GM12801 (cell line): ENCODE measurements at regions not wholly inside any gene's neighbourhood (a gene's known extent, or its start where the extent isn't known, plus 50 kb on each side); places are given as distances from the start of the nearest gene placed in this dataset.

Source experiments
- TF ChIP-seq, protein P1 (sequence below): IDR thresholded peaks from one replicate; pipeline ENCODE4 v1.5.1; 2011; ENCODE audit warnings: control low read depth; ENCODE audit not compliant: insufficient read length; ENCODE audit errors: extremely low read depth

DNA sequence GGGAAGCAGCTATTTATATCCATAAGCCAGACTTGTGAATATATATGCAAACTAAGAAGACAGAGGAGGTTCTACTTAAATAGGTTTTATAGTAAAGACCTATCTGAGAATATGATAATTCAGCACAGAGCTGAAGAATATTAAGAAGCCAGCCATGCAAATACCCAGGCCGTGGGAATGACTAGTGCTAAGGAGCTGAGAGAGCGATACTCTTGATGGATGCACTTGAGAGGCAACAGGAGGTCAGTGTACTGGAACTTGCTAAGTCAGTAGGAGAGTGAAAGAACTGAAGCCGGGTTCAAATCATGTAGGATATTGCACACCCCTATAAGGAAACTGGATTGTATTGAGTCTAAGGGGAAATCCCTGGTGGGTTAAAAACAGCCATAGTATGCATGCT, 943.6 kb upstream of the MBL2 start:
- TF ChIP-seq, protein P1, sequence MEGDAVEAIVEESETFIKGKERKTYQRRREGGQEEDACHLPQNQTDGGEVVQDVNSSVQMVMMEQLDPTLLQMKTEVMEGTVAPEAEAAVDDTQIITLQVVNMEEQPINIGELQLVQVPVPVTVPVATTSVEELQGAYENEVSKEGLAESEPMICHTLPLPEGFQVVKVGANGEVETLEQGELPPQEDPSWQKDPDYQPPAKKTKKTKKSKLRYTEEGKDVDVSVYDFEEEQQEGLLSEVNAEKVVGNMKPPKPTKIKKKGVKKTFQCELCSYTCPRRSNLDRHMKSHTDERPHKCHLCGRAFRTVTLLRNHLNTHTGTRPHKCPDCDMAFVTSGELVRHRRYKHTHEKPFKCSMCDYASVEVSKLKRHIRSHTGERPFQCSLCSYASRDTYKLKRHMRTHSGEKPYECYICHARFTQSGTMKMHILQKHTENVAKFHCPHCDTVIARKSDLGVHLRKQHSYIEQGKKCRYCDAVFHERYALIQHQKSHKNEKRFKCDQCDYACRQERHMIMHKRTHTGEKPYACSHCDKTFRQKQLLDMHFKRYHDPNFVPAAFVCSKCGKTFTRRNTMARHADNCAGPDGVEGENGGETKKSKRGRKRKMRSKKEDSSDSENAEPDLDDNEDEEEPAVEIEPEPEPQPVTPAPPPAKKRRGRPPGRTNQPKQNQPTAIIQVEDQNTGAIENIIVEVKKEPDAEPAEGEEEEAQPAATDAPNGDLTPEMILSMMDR: no peak

DNA sequence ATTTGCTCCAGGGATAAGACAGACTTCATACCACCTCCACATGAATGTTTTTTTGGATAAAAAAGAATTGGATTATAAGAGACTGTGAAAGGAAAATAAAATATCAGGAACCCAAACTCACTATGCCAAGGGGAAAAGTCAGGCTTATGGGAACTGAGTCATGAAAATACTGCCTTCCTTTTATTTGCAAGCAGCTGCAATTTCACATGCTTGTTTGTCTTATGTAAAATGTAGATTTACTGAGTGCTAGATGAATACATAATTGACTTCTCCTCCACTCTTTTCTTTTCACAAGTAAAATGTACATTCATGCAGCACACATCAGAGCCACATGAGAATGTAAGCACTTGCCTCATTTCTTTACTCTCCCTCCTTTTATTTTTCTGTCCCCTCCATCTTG, 940.8 kb upstream of the MBL2 start:
- TF ChIP-seq, protein P1: no peak

DNA sequence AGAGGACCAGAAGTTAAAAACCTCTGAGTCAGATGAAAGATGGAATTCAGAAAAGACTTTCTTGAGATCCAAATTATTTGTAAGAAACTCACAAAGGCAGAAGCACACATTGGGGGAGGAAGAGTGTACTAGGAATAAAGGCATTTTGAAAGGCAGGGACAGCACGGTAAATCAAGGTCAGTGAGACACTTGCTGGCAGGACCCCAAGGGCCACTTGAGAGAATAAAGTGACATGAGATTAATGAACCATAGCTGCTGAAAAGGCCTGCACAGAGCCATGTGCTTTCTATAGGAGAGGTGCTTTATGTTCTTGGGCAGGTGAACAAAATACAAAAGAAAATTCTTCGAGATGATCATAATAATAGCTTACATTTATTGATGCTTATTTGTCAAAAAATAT, 929.9 kb upstream of the MBL2 start:
- TF ChIP-seq, protein P1: no peak

DNA sequence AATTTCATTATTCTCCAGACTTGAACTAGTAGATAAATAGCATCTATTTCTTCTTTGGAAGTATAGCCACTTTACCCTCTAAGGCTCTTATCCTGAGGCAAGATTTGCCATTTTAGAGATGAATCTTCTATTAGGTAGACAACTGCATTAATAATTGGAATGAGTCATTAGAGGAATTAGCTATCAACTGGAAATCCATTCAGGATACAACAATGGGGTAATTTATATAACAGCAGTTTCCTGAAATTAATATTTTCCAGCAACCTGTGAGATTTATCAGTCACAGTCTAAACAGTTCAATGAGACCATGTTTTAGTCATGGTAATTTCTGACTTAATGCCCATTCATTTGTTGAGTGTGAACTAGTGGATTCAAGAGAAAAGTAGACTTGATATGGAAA, 928.6 kb upstream of the MBL2 start:
- TF ChIP-seq, protein P1: no peak

DNA sequence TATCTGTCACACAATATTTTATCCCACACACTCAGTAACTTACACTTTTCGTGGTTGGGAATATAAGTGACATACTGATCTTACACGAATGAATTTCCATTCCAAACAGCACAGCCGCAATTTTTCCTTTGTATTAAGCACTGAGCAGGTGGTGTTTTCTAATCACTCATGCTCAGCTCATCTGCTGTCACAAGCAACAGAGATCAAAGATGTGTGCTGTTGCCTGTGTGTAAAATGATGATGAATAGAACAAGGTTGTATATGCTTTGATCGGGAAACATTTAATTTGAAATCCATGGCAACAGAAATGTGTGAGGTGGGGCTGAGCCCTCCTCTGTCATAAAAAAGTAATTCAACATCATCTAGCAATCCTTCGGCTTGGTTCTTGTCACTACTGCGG, 927.7 kb upstream of the MBL2 start:
- TF ChIP-seq, protein P1: no peak

DNA sequence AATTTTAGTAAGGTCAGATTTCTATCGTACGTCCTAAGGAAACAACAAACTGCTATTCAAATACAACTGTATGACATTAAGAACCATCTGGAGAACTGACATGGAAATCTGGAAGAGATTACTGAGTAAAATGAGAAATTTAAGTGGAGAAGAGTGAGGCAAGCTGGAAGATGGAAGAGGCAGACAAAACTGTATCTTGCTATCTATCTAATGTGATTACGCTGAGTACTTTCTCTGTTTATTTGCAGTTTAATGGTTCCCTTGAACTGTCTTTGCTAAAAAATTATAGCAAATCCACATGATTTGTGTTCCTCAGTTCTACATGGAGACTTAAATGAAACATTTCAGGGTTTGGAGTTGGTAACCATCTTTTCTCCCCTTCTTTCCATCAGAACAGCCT, 927.1 kb upstream of the MBL2 start:
- TF ChIP-seq, protein P1: no peak

DNA sequence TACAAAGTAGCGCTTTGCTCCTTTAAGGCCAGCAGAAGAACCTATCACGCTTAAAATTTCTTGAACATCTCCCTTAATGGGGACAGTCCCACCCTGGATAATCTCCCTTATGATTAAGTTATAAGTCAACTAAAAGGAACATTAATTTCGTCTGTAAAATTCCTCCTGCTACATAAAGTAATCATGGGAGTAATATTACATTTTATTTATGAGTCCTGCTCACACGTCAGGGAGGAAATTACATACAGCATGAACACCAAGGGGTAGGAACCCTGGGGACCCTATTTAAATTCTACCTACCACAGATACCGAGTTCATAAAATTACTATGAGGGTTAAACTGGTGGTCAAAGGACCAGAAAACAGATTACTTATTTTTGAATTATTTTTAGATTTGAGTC, 926.6 kb upstream of the MBL2 start:
- TF ChIP-seq, protein P1: no peak

DNA sequence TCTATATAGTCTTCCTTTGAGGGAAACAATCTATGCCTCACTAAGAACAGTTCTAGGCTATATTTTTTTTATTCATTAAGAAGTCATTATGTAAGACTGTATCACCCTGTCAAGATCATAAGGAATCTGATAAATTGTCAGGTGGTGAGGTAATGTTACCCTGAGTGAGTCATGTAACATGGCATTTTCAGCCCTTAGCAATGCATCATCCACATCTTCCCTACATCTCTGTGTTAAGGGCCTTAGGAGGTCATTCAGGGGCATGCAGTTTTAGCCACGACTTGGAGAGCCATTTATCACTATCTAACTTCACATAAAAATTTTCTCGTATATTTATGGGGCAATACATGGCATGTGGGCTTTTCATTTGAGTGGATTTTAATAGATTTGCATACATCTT, 924.5 kb upstream of the MBL2 start:
- TF ChIP-seq, protein P1: no peak
